Adrenal gland (tissue), 9 donors: ENCODE measurements at regions not wholly inside any gene's neighbourhood (a gene's known extent, or its start where the extent isn't known, plus 50 kb on each side); places are given as distances from the start of the nearest gene placed in this dataset.
A peak's percentile ranks its signal among the peaks of the same experiment; 100 is the strongest.

Source experiments
- DNase-seq, 7 donors: peaks; one replicate each; pipeline ENCODE4 v3.0.0-alpha.2; 2019 to 2020
- H3K27ac ChIP-seq, 5 donors: fragments of 200-600 bp; sonication (generic) in 4 of 5; 1 replicate in 3 of 5; 2 replicates in 2 of 5; pipeline versions ENCODE4 v1.5.1 to v1.8.0; 2016 to 2020; ENCODE audit warnings: mild to moderate bottlenecking in 1 of 5
- H3K27me3 ChIP-seq: fragments of 200-600 bp; 2 replicates; pipeline ENCODE4 v1.8.0; 2021
- H3K36me3 ChIP-seq, 2 donors: fragments of 200-600 bp; replicated peaks in 1 of 2; 1 replicate in 1 of 2; 2 replicates in 1 of 2; pipeline versions ENCODE4 v1.5.1 to v1.8.0; 2018 to 2022
- H3K4me1 ChIP-seq, 2 donors: fragments of 200-600 bp; replicated peaks in 1 of 2; 1 replicate in 1 of 2; 2 replicates in 1 of 2; pipeline versions ENCODE4 v1.5.1 to v1.8.0; 2018 to 2021
- H3K4me3 ChIP-seq, 4 donors: fragments of 200-600 bp; sonication (generic) in 3 of 4; one replicate each; pipeline ENCODE4 v1.5.1; 2016 to 2018
- H3K9me3 ChIP-seq, 3 donors: fragments of 200-600 bp; sonication (generic) in 1 of 3; replicated peaks in 1 of 3; 1 replicate in 2 of 3; 2 replicates in 1 of 3; pipeline versions ENCODE4 v1.5.1 to v1.8.0; 2016 to 2021
- POLR2A ChIP-seq, 2 donors: fragments of 450-650 bp; IDR thresholded peaks; one replicate each; pipeline ENCODE4 v1.6.1; 2017; ENCODE audit warnings: antibody characterized with exemption in 2 of 2, mild to moderate bottlenecking in 2 of 2, moderate library complexity in 1 of 2
- WGBS, 4 donors: extraction: QIAGEN DNeasy Blood & Tissue Kit in 2 of 4; methylation state at CpG; one replicate each; pipeline versions ENCODE4 v1.1.5 to v1.1.7; 2013 to 2017; 5-methylcytosine and 5-hydroxymethylcytosine counted together
- intact Hi-C, 2 donors: fragments of 100-400 bp; cut with DNase I; formaldehyde crosslinking; loops; one replicate each; pipeline versions ENCODE4 v1.14.1 to v1.15.0; 2022 to 2023
- TF ChIP-seq, protein P1 (sequence below), 6 experiments: fragments of 450-650 bp in 4 of 6; fragments of 200-600 bp in 2 of 6; sonication (generic) in 1 of 6; IDR thresholded peaks; 1 replicate in 5 of 6; 2 replicates in 1 of 6; pipeline versions ENCODE4 v1.5.1 to v1.8.0; 2016 to 2021; ENCODE audit warnings: antibody characterized with exemption in 6 of 6, mild to moderate bottlenecking in 2 of 6, moderate library complexity in 1 of 6
- donor health status: healthy with polysubstance abuse.
- donor health status: Bipolar disorder and iron deficiency.
- donor health status: DM: yes; HTN: yes; CAD: no.
- donor health status: DM: no; HTN: no; CAD: no.
- donor health status: DM: no; HTN: no; CAD: no.

DNA sequence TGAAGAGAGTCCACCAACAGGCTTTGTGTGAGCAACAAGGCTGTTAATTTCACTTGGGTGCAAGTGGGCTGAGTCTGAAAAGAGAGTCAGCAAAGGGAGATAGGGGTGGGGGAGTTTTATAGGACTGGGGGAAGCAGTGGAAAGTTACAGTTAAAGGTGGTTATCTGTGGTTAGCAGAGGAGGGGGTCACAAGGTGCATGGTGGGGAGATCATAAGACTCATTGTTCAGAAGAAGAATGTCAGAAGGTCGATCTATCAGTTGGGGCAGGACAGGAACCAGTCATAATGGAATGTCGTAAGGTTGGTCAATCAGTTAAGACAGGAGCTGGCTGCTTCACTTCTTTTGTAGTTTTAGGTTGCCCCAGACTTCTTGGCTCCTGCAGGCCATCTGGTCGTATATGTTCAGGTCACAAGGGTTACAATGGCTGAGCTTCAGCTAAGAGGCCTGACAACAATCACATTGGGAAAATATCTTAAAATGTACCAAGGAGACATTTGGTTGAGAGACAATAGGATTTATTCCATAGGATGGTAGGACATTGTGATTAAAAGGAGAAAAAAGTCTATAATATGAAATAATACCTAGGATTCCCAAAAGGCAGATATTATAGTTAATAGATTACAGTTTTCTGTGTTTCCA, 356.4 kb downstream of the ANKRD7 start:
- no peak for DNase-seq
- intact Hi-C loops = no loop called here
- H3K27me3 ChIP-seq = no peaks in the 10 kb centered on the region
- TF ChIP-seq, protein P1, sequence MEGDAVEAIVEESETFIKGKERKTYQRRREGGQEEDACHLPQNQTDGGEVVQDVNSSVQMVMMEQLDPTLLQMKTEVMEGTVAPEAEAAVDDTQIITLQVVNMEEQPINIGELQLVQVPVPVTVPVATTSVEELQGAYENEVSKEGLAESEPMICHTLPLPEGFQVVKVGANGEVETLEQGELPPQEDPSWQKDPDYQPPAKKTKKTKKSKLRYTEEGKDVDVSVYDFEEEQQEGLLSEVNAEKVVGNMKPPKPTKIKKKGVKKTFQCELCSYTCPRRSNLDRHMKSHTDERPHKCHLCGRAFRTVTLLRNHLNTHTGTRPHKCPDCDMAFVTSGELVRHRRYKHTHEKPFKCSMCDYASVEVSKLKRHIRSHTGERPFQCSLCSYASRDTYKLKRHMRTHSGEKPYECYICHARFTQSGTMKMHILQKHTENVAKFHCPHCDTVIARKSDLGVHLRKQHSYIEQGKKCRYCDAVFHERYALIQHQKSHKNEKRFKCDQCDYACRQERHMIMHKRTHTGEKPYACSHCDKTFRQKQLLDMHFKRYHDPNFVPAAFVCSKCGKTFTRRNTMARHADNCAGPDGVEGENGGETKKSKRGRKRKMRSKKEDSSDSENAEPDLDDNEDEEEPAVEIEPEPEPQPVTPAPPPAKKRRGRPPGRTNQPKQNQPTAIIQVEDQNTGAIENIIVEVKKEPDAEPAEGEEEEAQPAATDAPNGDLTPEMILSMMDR (IDR thresholded peaks at IDR 0.05) = no peak
- TF ChIP-seq POLR2A (IDR thresholded peaks at IDR 0.05) = no peak
- no peak overlapping the region for H3K4me3 ChIP-seq
- 61 to 73% (median 68%) methylated on average over 3 of the region's 3 CpGs for WGBS, 4 donors
- H3K36me3 ChIP-seq = no peaks in the 10 kb centered on the region
- H3K9me3 ChIP-seq = no peaks in the 10 kb centered on the region
- H3K4me1 ChIP-seq = no peaks in the 10 kb centered on the region
- no peak overlapping the region for H3K27ac ChIP-seq

DNA sequence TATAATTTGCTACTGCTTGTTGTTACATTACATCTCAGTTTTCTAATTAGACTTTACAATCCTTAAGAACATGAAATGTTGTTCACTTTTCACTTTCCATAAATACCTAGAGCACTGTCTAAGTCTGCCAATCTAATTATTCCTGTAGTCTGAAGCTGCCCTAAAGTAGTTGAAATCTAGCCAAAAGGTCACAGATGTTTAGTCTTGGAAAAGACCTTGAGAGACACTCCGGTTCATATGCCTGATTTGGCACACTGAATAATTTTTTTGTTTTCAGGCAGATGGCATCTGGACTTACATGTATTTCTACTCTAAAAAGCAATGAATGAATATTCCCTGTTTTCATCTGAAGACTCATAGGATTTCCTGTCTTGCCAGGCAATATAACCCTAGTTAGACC, 359.1 kb downstream of the ANKRD7 start:
- Histone ChIP-seq H3K27me3 (no peaks in the 10 kb centered on the region), H3K36me3 (no peaks in the 10 kb centered on the region), H3K4me3 (no peak overlapping the region), H3K27ac (no peak overlapping the region), H3K9me3 (no peaks in the 10 kb centered on the region), H3K4me1 (no peaks in the 10 kb centered on the region)
- no peak for DNase-seq
- 20 to 47% (median 36%) methylated on average over 1 of the region's 1 CpG for WGBS, 4 donors
- no peak for TF ChIP-seq POLR2A (IDR thresholded peaks at IDR 0.05)
- TF ChIP-seq, protein P1 (IDR thresholded peaks at IDR 0.05) = no peak
- intact Hi-C loops = no loop called here

DNA sequence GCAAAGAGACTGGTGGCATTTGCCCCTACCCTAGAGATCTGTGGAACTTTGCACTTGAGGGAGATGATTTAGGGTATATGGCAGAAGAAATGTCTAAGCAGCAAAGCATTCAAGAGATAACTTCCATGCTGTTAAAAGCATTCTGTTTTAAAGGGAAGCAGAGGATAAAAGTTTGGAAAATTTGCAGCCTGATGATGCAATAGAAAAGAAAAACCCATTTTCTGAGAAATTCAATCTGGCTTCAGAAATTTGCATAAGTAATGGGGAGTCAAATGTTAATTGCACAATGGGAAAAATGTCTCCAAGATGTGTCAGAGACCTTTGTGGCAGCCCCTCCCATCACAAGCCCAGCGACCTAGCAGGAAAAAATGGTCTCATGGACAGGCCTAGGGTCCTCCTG, 361.7 kb downstream of the ANKRD7 start:
- no peak for DNase-seq
- no peak overlapping the region for H3K4me3 ChIP-seq
- WGBS, 4 donors = 75 to 92% (median 88%) methylated on average over 1 of the region's 1 CpG
- H3K27ac ChIP-seq = no peak overlapping the region
- no peaks in the 10 kb centered on the region for H3K9me3 ChIP-seq
- TF ChIP-seq, protein P1 (IDR thresholded peaks at IDR 0.05) = no peak
- TF ChIP-seq POLR2A (IDR thresholded peaks at IDR 0.05) = no peak
- intact Hi-C loops = no loop called here
- no peaks in the 10 kb centered on the region for H3K27me3 ChIP-seq
- H3K4me1 ChIP-seq = no peaks in the 10 kb centered on the region
- no peaks in the 10 kb centered on the region for H3K36me3 ChIP-seq

DNA sequence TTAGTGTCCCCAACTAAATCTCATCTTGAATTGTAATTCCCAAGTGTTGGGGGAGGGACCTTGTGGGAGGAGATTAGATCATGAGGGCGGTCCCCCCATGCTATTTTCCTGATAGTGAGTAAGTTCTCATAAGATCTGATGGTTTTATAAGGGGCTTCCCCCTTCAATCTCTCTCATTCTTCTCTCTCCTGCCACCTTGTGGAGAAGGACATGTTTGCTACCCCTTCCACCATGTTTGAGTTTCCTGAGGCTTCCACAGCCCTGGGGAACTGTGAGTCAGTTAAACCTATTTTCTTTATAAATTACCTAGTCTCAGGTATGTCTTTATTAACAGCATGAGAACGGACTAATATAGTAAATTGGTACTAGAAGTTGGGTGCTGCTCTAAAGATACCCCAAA, 365.6 kb downstream of the ANKRD7 start:
- no peak for TF ChIP-seq POLR2A (IDR thresholded peaks at IDR 0.05)
- TF ChIP-seq, protein P1 (IDR thresholded peaks at IDR 0.05) = peak in 4 of 6 experiments; percentile 14 to 23 (median 18)
- Histone ChIP-seq H3K27ac (no peak overlapping the region), H3K9me3 (no peaks in the 10 kb centered on the region), H3K27me3 (no peaks in the 10 kb centered on the region), H3K4me3 (no peak overlapping the region), H3K4me1 (no peaks in the 10 kb centered on the region), H3K36me3 (no peaks in the 10 kb centered on the region)
- intact Hi-C loops = no loop called here
- no peak for DNase-seq
- 52 to 64% (median 58%) methylated on average over 2 of the region's 2 CpGs for WGBS, 4 donors
